Transverse colon (tissue), 4 donors: ENCODE measurements at regions not wholly inside any gene's neighbourhood (a gene's known extent, or its start where the extent isn't known, plus 50 kb on each side); places are given as distances from the start of the nearest gene placed in this dataset.

Experiments used
- DNase-seq: peaks from one replicate; pipeline ENCODE4 v3.0.0-alpha.2; 2019
- H3K27ac ChIP-seq, 4 donors: fragments of 200-600 bp; sonication (generic); 2 replicates each; pipeline ENCODE4 v1.5.1; 2016 to 2018; ENCODE audit warnings: inconsistent platforms in 4 of 4
- H3K27me3 ChIP-seq: fragments of 200-600 bp; sonication (generic); 2 replicates; pipeline ENCODE4 v1.5.1; 2017; ENCODE audit warnings: inconsistent platforms
- H3K36me3 ChIP-seq, 4 donors: fragments of 200-600 bp; sonication (generic); 2 replicates each; pipeline ENCODE4 v1.5.1; 2017 to 2019; ENCODE audit warnings: inconsistent platforms in 4 of 4
- H3K4me1 ChIP-seq, 4 donors: fragments of 200-600 bp; sonication (generic); 2 replicates each; pipeline ENCODE4 v1.5.1; 2017 to 2020; ENCODE audit warnings: inconsistent platforms in 4 of 4
- H3K4me3 ChIP-seq, 4 donors: fragments of 200-600 bp; sonication (generic); 1 replicate in 1 of 4; 2 replicates in 3 of 4; pipeline versions ENCODE4 v1.5.1 to v1.6.1; 2017 to 2019; ENCODE audit warnings: inconsistent platforms in 4 of 4
- H3K9me3 ChIP-seq, 2 donors: fragments of 200-600 bp; sonication (generic); 2 replicates each; pipeline ENCODE4 v1.5.1; 2017 to 2019; ENCODE audit warnings: inconsistent platforms in 2 of 2
- EP300 ChIP-seq: sonication (generic); formaldehyde crosslinking; IDR thresholded peaks from one replicate; pipeline ENCODE4 v1.6.1; 2017; ENCODE audit warnings: antibody characterized with exemption, low read depth
- POLR2A ChIP-seq: fragments of 450-650 bp; IDR thresholded peaks from one replicate; pipeline ENCODE4 v1.6.1; 2016; ENCODE audit warnings: antibody characterized with exemption, mild to moderate bottlenecking, moderate library complexity
- POLR2AphosphoS5 ChIP-seq, 3 donors: sonication (generic); formaldehyde crosslinking; IDR thresholded peaks; one replicate each; pipeline ENCODE4 v1.6.1; 2016; ENCODE audit warnings: antibody characterized with exemption in 3 of 3
- WGBS, 2 donors: methylation state at CpG; one replicate each; pipeline ENCODE4 v1.1.5; 2018; ENCODE audit warnings: low coverage in 1 of 2; 5-methylcytosine and 5-hydroxymethylcytosine counted together
- in situ Hi-C, 4 donors: fragments of 200-750 bp; cut with MboI; loops; one replicate each; pipeline versions ENCODE4 v1.15.0 to v1.15.1; 2017; ENCODE audit warnings: low sequenced_read_pairs in 3 of 4, low pct_ligation_motif_present in 1 of 4, low pct_unique_long_range_greater_than_20kb in 1 of 4
- intact Hi-C: fragments of 100-400 bp; cut with DNase I; formaldehyde crosslinking; loops from one replicate; pipeline ENCODE4 v1.15.1; 2023; ENCODE audit warnings: low total_unique reads
- TF ChIP-seq, protein P1 (sequence below), 5 experiments: fragments of 200-600 bp in 3 of 5; fragments of 450-650 bp in 2 of 5; sonication (generic) in 3 of 5; IDR thresholded peaks; 1 replicate in 2 of 5; 2 replicates in 3 of 5; pipeline ENCODE4 v1.5.1; 2016 to 2017; ENCODE audit warnings: antibody characterized with exemption in 5 of 5, inconsistent platforms in 3 of 5, mild to moderate bottlenecking in 2 of 5, moderate library complexity in 1 of 5

DNA sequence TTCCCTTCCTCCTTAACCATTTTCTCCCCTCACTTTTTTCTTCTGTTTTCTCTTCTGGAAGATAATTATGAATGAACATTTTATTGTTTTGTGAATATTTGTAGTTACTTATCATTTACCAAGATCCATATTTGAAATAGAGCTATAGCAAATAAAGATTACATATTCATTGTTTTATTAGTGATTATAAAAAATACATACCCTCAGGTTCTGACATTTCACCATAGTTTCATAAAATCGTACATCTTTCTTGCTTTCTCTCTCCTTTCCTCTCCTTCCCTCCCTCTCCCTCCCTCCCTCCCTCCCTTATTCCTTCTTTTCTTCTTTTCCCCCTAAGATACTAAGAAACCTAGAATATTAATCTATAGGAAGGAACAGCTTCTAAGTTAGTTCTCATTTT lies 410.9 kb upstream of the GOLIM4 start:
- TF ChIP-seq POLR2AphosphoS5 (IDR thresholded peaks at IDR 0.05) (no peak), EP300 (no peak), POLR2A (no peak)
- TF ChIP-seq, protein P1, sequence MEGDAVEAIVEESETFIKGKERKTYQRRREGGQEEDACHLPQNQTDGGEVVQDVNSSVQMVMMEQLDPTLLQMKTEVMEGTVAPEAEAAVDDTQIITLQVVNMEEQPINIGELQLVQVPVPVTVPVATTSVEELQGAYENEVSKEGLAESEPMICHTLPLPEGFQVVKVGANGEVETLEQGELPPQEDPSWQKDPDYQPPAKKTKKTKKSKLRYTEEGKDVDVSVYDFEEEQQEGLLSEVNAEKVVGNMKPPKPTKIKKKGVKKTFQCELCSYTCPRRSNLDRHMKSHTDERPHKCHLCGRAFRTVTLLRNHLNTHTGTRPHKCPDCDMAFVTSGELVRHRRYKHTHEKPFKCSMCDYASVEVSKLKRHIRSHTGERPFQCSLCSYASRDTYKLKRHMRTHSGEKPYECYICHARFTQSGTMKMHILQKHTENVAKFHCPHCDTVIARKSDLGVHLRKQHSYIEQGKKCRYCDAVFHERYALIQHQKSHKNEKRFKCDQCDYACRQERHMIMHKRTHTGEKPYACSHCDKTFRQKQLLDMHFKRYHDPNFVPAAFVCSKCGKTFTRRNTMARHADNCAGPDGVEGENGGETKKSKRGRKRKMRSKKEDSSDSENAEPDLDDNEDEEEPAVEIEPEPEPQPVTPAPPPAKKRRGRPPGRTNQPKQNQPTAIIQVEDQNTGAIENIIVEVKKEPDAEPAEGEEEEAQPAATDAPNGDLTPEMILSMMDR (IDR thresholded peaks at IDR 0.05), result no peak
- in situ Hi-C loops, result loop anchor here in 1 of 4 donors (25.0 kb wide), 1 partner anchor 331 kb away; no protein-coding TSS in a partner anchor
- no peaks in the 10 kb centered on the region for H3K4me1 ChIP-seq

DNA sequence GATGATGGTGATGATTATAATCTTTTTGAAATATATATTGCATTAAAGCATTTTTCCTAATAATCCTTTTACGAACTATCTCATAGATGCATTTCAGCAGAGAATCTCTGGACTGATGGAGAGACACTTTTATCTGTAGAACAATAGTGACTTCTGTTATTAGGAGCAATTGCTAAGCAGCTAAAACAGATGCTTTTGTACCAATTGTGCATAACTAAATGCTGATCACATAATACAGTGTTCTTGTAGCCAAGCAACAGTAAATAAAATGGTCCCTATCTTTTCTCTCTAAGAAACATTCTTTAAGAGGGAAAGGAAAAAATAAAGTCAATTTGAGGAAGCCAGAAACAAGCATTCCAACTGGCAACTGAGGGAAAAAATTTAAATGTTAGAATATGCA lies 405.8 kb upstream of the GOLIM4 start:
- no peaks in the 10 kb centered on the region for H3K9me3 ChIP-seq
- intact Hi-C loops, result no loop called here
- no peaks in the 10 kb centered on the region for H3K4me1 ChIP-seq
- no peak overlapping the region for H3K4me3 ChIP-seq
- WGBS, 2 donors, result 75 to 84% methylated on average over 1 of the region's 1 CpG
- in situ Hi-C loops, result loop anchor here in 1 of 4 donors (25.0 kb wide), 1 partner anchor 336 kb away; no protein-coding TSS in a partner anchor
- H3K36me3 ChIP-seq, result no peaks in the 10 kb centered on the region
- DNase-seq, result no peak
- no peak overlapping the region for H3K27ac ChIP-seq
- H3K27me3 ChIP-seq, result no peaks in the 10 kb centered on the region
- TF ChIP-seq EP300 (no peak), POLR2A (no peak)

More for the DNA sequence above, 410.9 kb upstream of the GOLIM4 start:
- 17 to 30% methylated on average over 1 of the region's 1 CpG for WGBS, 2 donors
- Histone ChIP-seq H3K27me3 (no peaks in the 10 kb centered on the region), H3K4me3 (no peak overlapping the region), H3K9me3 (no peaks in the 10 kb centered on the region), H3K27ac (no peak overlapping the region), H3K36me3 (no peaks in the 10 kb centered on the region)
- DNase-seq, result no peak
- intact Hi-C loops, result no loop called here

DNA sequence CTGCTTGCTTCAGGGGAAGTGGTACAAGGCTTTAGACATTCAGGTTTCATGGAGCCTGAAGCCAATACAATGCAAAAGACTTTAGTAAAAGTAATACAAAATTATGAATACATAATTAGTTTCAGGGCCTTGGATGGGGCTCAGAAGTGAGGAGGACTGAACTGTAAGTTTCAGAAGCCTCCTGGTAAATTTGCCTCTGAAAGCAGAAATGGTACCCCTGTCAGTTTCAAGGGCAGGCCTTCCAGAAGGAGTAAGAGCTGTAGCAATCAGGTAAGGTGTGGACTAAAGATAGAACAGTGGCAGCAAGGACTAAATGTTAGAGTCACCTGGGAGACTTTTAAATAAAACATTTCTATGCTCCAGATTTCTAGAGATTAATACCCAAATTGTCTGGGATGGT lies 402.5 kb upstream of the GOLIM4 start:
- intact Hi-C loops, result no loop called here

DNA sequence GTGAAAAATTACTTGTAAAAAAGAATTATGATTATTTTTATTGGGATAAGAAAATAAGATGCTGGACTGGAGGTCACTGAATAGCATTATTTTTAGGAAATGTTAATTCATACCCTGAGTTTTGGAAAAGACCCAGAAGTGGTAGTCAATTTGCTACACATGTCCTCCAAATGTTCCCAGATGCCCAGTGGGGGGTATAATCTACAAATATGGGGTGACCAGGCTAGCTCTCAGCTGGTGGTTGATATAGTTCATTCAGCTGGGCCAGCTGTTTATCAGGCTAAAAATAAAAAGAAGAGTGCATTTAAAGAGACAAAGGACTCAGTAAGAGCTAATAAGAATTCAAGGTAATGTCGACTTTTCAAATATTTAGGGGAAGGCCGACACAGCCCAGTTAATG lies 402.0 kb upstream of the GOLIM4 start:
- H3K27me3 ChIP-seq, result no peaks in the 10 kb centered on the region
- H3K9me3 ChIP-seq, result no peaks in the 10 kb centered on the region
- no peaks in the 10 kb centered on the region for H3K4me1 ChIP-seq
- TF ChIP-seq EP300 (no peak), POLR2AphosphoS5 (IDR thresholded peaks at IDR 0.05) (no peak), POLR2A (no peak)
- TF ChIP-seq, protein P1 (IDR thresholded peaks at IDR 0.05), result no peak
- in situ Hi-C loops (no loop called here), intact Hi-C loops (loop anchor here (2.0 kb wide), 1 partner anchor 75 kb away; no protein-coding TSS in a partner anchor)
- WGBS, 2 donors, result 85 to 88% methylated on average over 2 of the region's 2 CpGs
- H3K27ac ChIP-seq, result no peak overlapping the region
- H3K4me3 ChIP-seq, result no peak overlapping the region
- no peaks in the 10 kb centered on the region for H3K36me3 ChIP-seq
- DNase-seq, result no peak

More for the DNA sequence above, 402.5 kb upstream of the GOLIM4 start:
- Histone ChIP-seq H3K9me3 (no peaks in the 10 kb centered on the region), H3K4me1 (no peaks in the 10 kb centered on the region), H3K27me3 (no peaks in the 10 kb centered on the region), H3K27ac (no peak overlapping the region), H3K36me3 (no peaks in the 10 kb centered on the region), H3K4me3 (no peak overlapping the region)
- TF ChIP-seq, protein P1 (IDR thresholded peaks at IDR 0.05), result no peak
- TF ChIP-seq POLR2AphosphoS5 (IDR thresholded peaks at IDR 0.05), result no peak
- TF ChIP-seq EP300, result no peak
- no peak for TF ChIP-seq POLR2A
- DNase-seq, result no peak
- in situ Hi-C loops, result no loop called here

DNA sequence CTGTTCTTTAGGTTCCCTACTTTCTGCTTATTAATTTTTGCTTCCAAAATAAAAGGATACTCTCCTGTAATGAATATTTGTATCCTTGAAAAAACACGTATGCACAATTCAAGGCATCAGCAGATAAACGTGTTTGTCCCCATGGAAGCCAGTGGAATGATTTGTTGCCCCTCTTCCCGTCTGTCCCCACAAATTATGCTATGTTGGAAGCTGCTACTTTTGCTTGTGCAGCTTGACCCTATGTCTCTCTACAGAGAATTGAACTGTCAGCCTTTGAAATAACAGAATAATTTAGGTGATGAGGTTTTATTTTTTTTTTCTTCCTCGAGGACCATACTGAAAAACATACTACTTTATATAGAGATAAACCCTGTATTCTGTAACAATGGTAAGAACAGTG lies 401.5 kb upstream of the GOLIM4 start:
- H3K9me3 ChIP-seq, result no peaks in the 10 kb centered on the region
- no peaks in the 10 kb centered on the region for H3K4me1 ChIP-seq
- intact Hi-C loops, result loop anchor here (2.0 kb wide), 1 partner anchor 76 kb away; no protein-coding TSS in a partner anchor
- in situ Hi-C loops, result no loop called here
- H3K36me3 ChIP-seq, result no peaks in the 10 kb centered on the region
- no peak for DNase-seq
- no peak overlapping the region for H3K4me3 ChIP-seq
- H3K27me3 ChIP-seq, result no peaks in the 10 kb centered on the region
- TF ChIP-seq EP300, result no peak
- TF ChIP-seq, protein P1 (IDR thresholded peaks at IDR 0.05), result no peak
- no peak for TF ChIP-seq POLR2A
- no peak for TF ChIP-seq POLR2AphosphoS5 (IDR thresholded peaks at IDR 0.05)
- H3K27ac ChIP-seq, result no peak overlapping the region
- 49 to 54% methylated on average over 4 of the region's 4 CpGs for WGBS, 2 donors
